GM23338 (cell line): ENCODE measurements at regions not wholly inside any gene's neighbourhood (a gene's known extent, or its start where the extent isn't known, plus 50 kb on each side); places are given as distances from the start of the nearest gene placed in this dataset.

Experiments used
- ATAC-seq: fragments of 200-7000 bp; cut with Tn5 transposase; 3 replicates; pipeline ENCODE4 v1.9.1; 2020
- DNase-seq: peaks from one replicate; pipeline ENCODE4 v3.0.0-alpha.2; 2015; ENCODE audit warnings: low spot score
- H2AFZ ChIP-seq: fragments of 200-600 bp; sonication (generic); 2 replicates; pipeline ENCODE4 v1.8.0; 2016; ENCODE audit warnings: antibody characterized with exemption, mild to moderate bottlenecking, moderate library complexity
- H3F3A ChIP-seq: fragments of 200-600 bp; sonication (generic); replicated peaks from 2 replicates; pipeline ENCODE4 v1.8.0; 2017; ENCODE audit warnings: antibody characterized with exemption, mixed run types, low read depth
- H3K27ac ChIP-seq: fragments of 200-600 bp; sonication (generic); 2 replicates; pipeline ENCODE4 v1.6.1; 2016; ENCODE audit warnings: low read depth
- H3K27me3 ChIP-seq: fragments of 200-600 bp; sonication (generic); 2 replicates; pipeline ENCODE4 v1.8.0; 2016; ENCODE audit warnings: mild to moderate bottlenecking, mixed run types, moderate library complexity; ENCODE audit not compliant: insufficient read depth
- H3K36me3 ChIP-seq: fragments of 200-600 bp; sonication (generic); 2 replicates; pipeline ENCODE4 v1.8.0; 2016; ENCODE audit warnings: mild to moderate bottlenecking; ENCODE audit not compliant: insufficient read depth
- H3K4me1 ChIP-seq: fragments of 200-600 bp; sonication (generic); 2 replicates; pipeline ENCODE4 v1.8.0; 2016; ENCODE audit warnings: mild to moderate bottlenecking, moderate library complexity; ENCODE audit not compliant: insufficient read depth
- H3K4me2 ChIP-seq: fragments of 200-600 bp; sonication (generic); 2 replicates; pipeline ENCODE4 v1.7.1; 2017; ENCODE audit warnings: mixed run types
- H3K4me3 ChIP-seq: fragments of 200-600 bp; sonication (generic); 2 replicates; pipeline ENCODE4 v1.6.1; 2016; ENCODE audit warnings: mixed run types
- H3K79me2 ChIP-seq: fragments of 200-600 bp; sonication (generic); replicated peaks from 2 replicates; pipeline ENCODE4 v1.8.0; 2017; ENCODE audit warnings: mild to moderate bottlenecking; ENCODE audit not compliant: insufficient read depth
- H3K9me2 ChIP-seq: fragments of 200-600 bp; sonication (generic); 2 replicates; pipeline ENCODE4 v1.8.0; 2017; ENCODE audit not compliant: insufficient read depth
- H4K20me1 ChIP-seq: fragments of 200-600 bp; sonication (generic); replicated peaks from 2 replicates; pipeline ENCODE4 v1.8.0; 2017; ENCODE audit warnings: mild to moderate bottlenecking; ENCODE audit not compliant: insufficient read depth
- H3K27ac Mint-ChIP-seq: 2 replicates; pipeline ENCODE4 v1.8.0; 2020; ENCODE audit warnings: inconsistent platforms, mild to moderate bottlenecking, moderate library complexity, mixed read lengths
- H3K27me3 Mint-ChIP-seq: 3 replicates; pipeline ENCODE4 v1.8.0; 2022; ENCODE audit warnings: low read depth, mild to moderate bottlenecking, moderate library complexity, mixed read lengths, inconsistent platforms; ENCODE audit not compliant: insufficient read depth, poor library complexity
- H3K36me3 Mint-ChIP-seq: 3 replicates; pipeline ENCODE4 v1.8.0; 2021; ENCODE audit warnings: low read depth, mild to moderate bottlenecking, inconsistent platforms, moderate library complexity, mixed read lengths
- H3K4me1 Mint-ChIP-seq: 3 replicates; pipeline ENCODE4 v1.8.0; 2020; ENCODE audit warnings: mild to moderate bottlenecking, inconsistent platforms, mixed read lengths
- H3K4me3 Mint-ChIP-seq: 3 replicates; pipeline ENCODE4 v1.8.0; 2021; ENCODE audit warnings: moderate library complexity, mild to moderate bottlenecking, inconsistent platforms, mixed read lengths
- H3K9me3 Mint-ChIP-seq: 3 replicates; pipeline ENCODE4 v1.8.0; 2020; ENCODE audit warnings: moderate library complexity, mild to moderate bottlenecking, inconsistent platforms, mixed read lengths
- CREB1 ChIP-seq: fragments of 250-450 bp; sonication (Bioruptor Pico); IDR thresholded peaks from 2 replicates; pipeline ENCODE4 v1.5.0; 2020; ENCODE audit warnings: low read depth, mild to moderate bottlenecking, moderate library complexity
- CTCF ChIP-seq, 2 experiments: fragments of 200-600 bp in 1 of 2; sonication (generic) in 1 of 2; conservative IDR thresholded peaks; 2 replicates each; pipeline versions ENCODE4 v1.5.1 to v1.6.1; 2016 to 2017; ENCODE audit warnings: antibody characterized with exemption in 2 of 2, low read depth in 2 of 2, mild to moderate bottlenecking in 2 of 2, moderate library complexity in 1 of 2
- EZH2phosphoT487 ChIP-seq: fragments of 200-600 bp; sonication (generic); IDR thresholded peaks from one replicate; pipeline ENCODE4 v1.8.1; 2018; ENCODE audit warnings: antibody characterized with exemption; ENCODE audit not compliant: unreplicated experiment
- JUNB ChIP-seq: IDR thresholded peaks from one replicate; pipeline ENCODE4 v1.6.1; 2016; ENCODE audit warnings: antibody characterized with exemption; ENCODE audit not compliant: unreplicated experiment
- NANOG ChIP-seq: IDR thresholded peaks from 2 replicates; pipeline ENCODE4 v1.6.1; 2016; ENCODE audit warnings: antibody characterized with exemption, borderline replicate concordance
- POLR2AphosphoS5 ChIP-seq: IDR thresholded peaks from 2 replicates; pipeline ENCODE4 v1.6.1; 2016; ENCODE audit warnings: antibody characterized with exemption, low read depth
- REST ChIP-seq: IDR thresholded peaks from one replicate; pipeline ENCODE4 v1.6.1; 2018; ENCODE audit warnings: antibody characterized with exemption; ENCODE audit not compliant: unreplicated experiment
- STAT1 ChIP-seq: IDR thresholded peaks from one replicate; pipeline ENCODE4 v1.6.1; 2016; ENCODE audit warnings: antibody characterized with exemption; ENCODE audit not compliant: unreplicated experiment
- ZNF114 ChIP-seq: fragments of 250-450 bp; sonication (Bioruptor Pico); IDR thresholded peaks from 2 replicates; pipeline ENCODE4 v1.5.0; 2020; ENCODE audit warnings: mild to moderate bottlenecking, moderate library complexity
- ZNF331 ChIP-seq: fragments of 250-450 bp; sonication (Bioruptor Pico); IDR thresholded peaks from 2 replicates; pipeline ENCODE4 v1.5.0; 2020; ENCODE audit warnings: low read depth, mild to moderate bottlenecking, moderate library complexity

GRCh38 chr4:127196655-127197352, 436.0 kb upstream of the INTU start (continued):
- TF ChIP-seq CTCF (conservative IDR thresholded peaks at IDR 0.05; ENCODE audit: low read depth in 2 of 2): no peak

- Histone ChIP-seq H3K27ac (no peak overlapping the region), H3K4me2 (0 out of 2 replicates have a peak overlapping the region, but pooled peaks have one; percentile 29), H4K20me1 (no peaks in the 10 kb centered on the region), H2AFZ (no peak overlapping the region), H3K4me3 (no peak overlapping the region), H3K9me2 (no peaks in the 10 kb centered on the region; the same call in 1 of the 2 replicates), H3K27me3 (no peaks in the 10 kb centered on the region), H3K4me1 (peaks cover 18% of the 10 kb centered on the region), H3K79me2 (no peaks in the 10 kb centered on the region), H3F3A (no peaks in the 10 kb centered on the region), H3K36me3 (no peaks in the 10 kb centered on the region; the same call in 1 of the 2 replicates)
- Mint-ChIP-seq H3K4me3 (no peak overlapping the region), H3K36me3 (peaks cover 11% of the 10 kb centered on the region), H3K27ac (peak overlapping the region; percentile 91), H3K27me3 (no peaks in the 10 kb centered on the region), H3K9me3 (peaks cover 6% of the 10 kb centered on the region; the same call in 2 of the 3 replicates), H3K4me1 (peaks cover 15% of the 10 kb centered on the region)
- TF ChIP-seq NANOG (peak; percentile 41; the same call in 1 of the 2 replicates), POLR2AphosphoS5 (no peak)
- peak; percentile 20 for DNase-seq
- no peak for ATAC-seq
Observed at GRCh38 chr4:127203562-127204200, 429.1 kb upstream of the INTU start.

- no peak overlapping the region for H3K4me3 ChIP-seq
- no peak overlapping the region for H3K4me3 Mint-ChIP-seq
- peaks cover 13% of the 10 kb centered on the region for H3K36me3 Mint-ChIP-seq
- H3K27ac Mint-ChIP-seq: peak overlapping the region; percentile 91
- H3K9me2 ChIP-seq: no peaks in the 10 kb centered on the region; the same call in 1 of the 2 replicates
- no peak for TF ChIP-seq ZNF331 (CRISPR knock-in tag)
- TF ChIP-seq CREB1: no peak
- no peak for TF ChIP-seq REST
- TF ChIP-seq EZH2phosphoT487: no peak
- no peak for TF ChIP-seq ZNF114
- no peak for TF ChIP-seq NANOG
- no peak for TF ChIP-seq JUNB
- TF ChIP-seq STAT1: no peak
- DNase-seq: no peak
- H3K4me1 Mint-ChIP-seq: peaks cover 15% of the 10 kb centered on the region
- no peaks in the 10 kb centered on the region for H3K79me2 ChIP-seq
- H3K27me3 Mint-ChIP-seq: no peaks in the 10 kb centered on the region
- 0 out of 2 replicates have a peak overlapping the region, but pooled peaks have one; percentile 12 for H2AFZ ChIP-seq
- 0 out of 2 replicates have a peak overlapping the region, but pooled peaks have one; percentile 29 for H3K4me2 ChIP-seq
- H3K27ac ChIP-seq: peak overlapping the region; percentile 26; the same call in 1 of the 2 replicates
- H3K27me3 ChIP-seq: no peaks in the 10 kb centered on the region
- peaks cover 18% of the 10 kb centered on the region for H3K4me1 ChIP-seq
- no peak for ATAC-seq
- no peaks in the 10 kb centered on the region for H4K20me1 ChIP-seq
- peaks cover 5% of the 10 kb centered on the region; the same call in 2 of the 3 replicates for H3K9me3 Mint-ChIP-seq
- H3F3A ChIP-seq: no peaks in the 10 kb centered on the region
- no peaks in the 10 kb centered on the region for H3K36me3 ChIP-seq
Observed at GRCh38 chr4:127204322-127204721, 428.4 kb upstream of the INTU start.
